CD4-positive, CD25-positive, alpha-beta regulatory T cell (primary cell): ENCODE measurements at regions not wholly inside any gene's neighbourhood (a gene's known extent, or its start where the extent isn't known, plus 50 kb on each side); places are given as distances from the start of the nearest gene placed in this dataset.

Source experiments
- ATAC-seq, 2 donors: fragments of 150-1000 bp; cut with Tn5 transposase; one replicate each; pipeline ENCODE4 v1.10.0; 2021; ENCODE audit warnings: low read depth in 2 of 2, moderate number of reproducible peaks in 2 of 2, moderate library complexity in 1 of 2
- DNase-seq, 3 donors: peaks; one replicate each; pipeline versions ENCODE4 v3.0.0 to v3.0.0-alpha.2; 2012 to 2022; ENCODE audit warnings: mixed read lengths in 1 of 3
- H3K27ac ChIP-seq: one replicate; pipeline ENCODE4 v1.7.0; 2013; ENCODE audit warnings: mild to moderate bottlenecking, low read length; ENCODE audit not compliant: insufficient read depth, poor library complexity, severe bottlenecking
- H3K27me3 ChIP-seq: one replicate; pipeline ENCODE4 v1.7.0; 2013; ENCODE audit warnings: low read length; ENCODE audit not compliant: control insufficient read depth, insufficient read depth
- H3K36me3 ChIP-seq: one replicate; pipeline ENCODE4 v1.7.0; 2013; ENCODE audit warnings: mild to moderate bottlenecking, low read length, moderate library complexity; ENCODE audit not compliant: control insufficient read depth, insufficient read depth
- H3K4me1 ChIP-seq: 2 replicates; pipeline ENCODE4 v1.7.0; 2013; ENCODE audit warnings: mild to moderate bottlenecking, low read length; ENCODE audit not compliant: insufficient read depth, control insufficient read depth, poor library complexity, severe bottlenecking
- H3K4me3 ChIP-seq: one replicate; pipeline ENCODE4 v1.7.0; 2013; ENCODE audit warnings: low read depth, mild to moderate bottlenecking, low read length, moderate library complexity
- H3K9me3 ChIP-seq, 2 experiments: 1 replicate in 1 of 2; 2 replicates in 1 of 2; pipeline ENCODE4 v1.7.0; 2013; ENCODE audit warnings: low read length in 2 of 2, mild to moderate bottlenecking in 1 of 2, moderate library complexity in 1 of 2; ENCODE audit not compliant: control insufficient read depth in 2 of 2
- H3K27ac Mint-ChIP-seq, 3 donors: one replicate each; pipeline ENCODE4 v1.8.0; 2020 to 2022; ENCODE audit warnings: mild to moderate bottlenecking in 3 of 3, mixed read lengths in 3 of 3, moderate library complexity in 2 of 3
- H3K27me3 Mint-ChIP-seq: one replicate; pipeline ENCODE4 v1.8.0; 2022; ENCODE audit warnings: mild to moderate bottlenecking, mixed read lengths
- H3K36me3 Mint-ChIP-seq: one replicate; pipeline ENCODE4 v1.8.0; 2020; ENCODE audit warnings: mixed read lengths
- H3K4me1 Mint-ChIP-seq, 4 donors: one replicate each; pipeline ENCODE4 v1.8.0; 2020 to 2022; ENCODE audit warnings: mixed read lengths in 4 of 4, mild to moderate bottlenecking in 1 of 4
- H3K4me3 Mint-ChIP-seq, 4 donors: one replicate each; pipeline ENCODE4 v1.8.0; 2020 to 2022; ENCODE audit warnings: mild to moderate bottlenecking in 4 of 4, mixed read lengths in 4 of 4, moderate library complexity in 3 of 4
- H3K9me3 Mint-ChIP-seq, 7 donors: one replicate each; pipeline ENCODE4 v1.8.0; 2020 to 2022; ENCODE audit warnings: mixed read lengths in 7 of 7, mild to moderate bottlenecking in 3 of 7, moderate library complexity in 2 of 7

- Histone ChIP-seq H3K9me3 (no peaks in the 10 kb centered on the region), H3K27ac (no peak overlapping the region), H3K27me3 (no peaks in the 10 kb centered on the region), H3K4me3 (no peak overlapping the region), H3K36me3 (no peaks in the 10 kb centered on the region), H3K4me1 (no peaks in the 10 kb centered on the region)
- ATAC-seq = no peak
- no peaks in the 10 kb centered on the region for H3K36me3 Mint-ChIP-seq
- no peak for DNase-seq
- no peak overlapping the region for H3K4me3 Mint-ChIP-seq
- H3K4me1 Mint-ChIP-seq = no peaks in the 10 kb centered on the region
- H3K27me3 Mint-ChIP-seq = no peaks in the 10 kb centered on the region
- H3K27ac Mint-ChIP-seq = no peak overlapping the region
- H3K9me3 Mint-ChIP-seq = peaks cover 0 to 8% (median 2%) of the 10 kb centered on the region in 7 donors
Measured at GRCh38 chr2:53174539-53174938, 593.1 kb upstream of the CHAC2 start.

GRCh38 chr2:53173698-53174455 lies 593.7 kb upstream of the CHAC2 start:
- no peak for ATAC-seq
- Mint-ChIP-seq H3K36me3 (no peaks in the 10 kb centered on the region), H3K27ac (no peak overlapping the region), H3K9me3 (peaks cover 0 to 10% (median 3%) of the 10 kb centered on the region in 7 donors), H3K4me1 (no peaks in the 10 kb centered on the region), H3K27me3 (no peaks in the 10 kb centered on the region), H3K4me3 (peak overlapping the region in 1 of 4 donors; percentile 48)
- Histone ChIP-seq H3K27ac (no peak overlapping the region), H3K9me3 (no peaks in the 10 kb centered on the region), H3K4me3 (no peak overlapping the region), H3K27me3 (no peaks in the 10 kb centered on the region), H3K4me1 (no peaks in the 10 kb centered on the region), H3K36me3 (no peaks in the 10 kb centered on the region)
- DNase-seq = no peak

GRCh38 chr2:53173091-53173490 lies 594.5 kb upstream of the CHAC2 start:
- no peaks in the 10 kb centered on the region for H3K36me3 ChIP-seq
- no peaks in the 10 kb centered on the region for H3K4me1 Mint-ChIP-seq
- H3K4me1 ChIP-seq = no peaks in the 10 kb centered on the region
- H3K9me3 ChIP-seq = no peaks in the 10 kb centered on the region
- H3K27ac Mint-ChIP-seq = no peak overlapping the region
- peaks cover 0 to 8% (median 3%) of the 10 kb centered on the region in 7 donors for H3K9me3 Mint-ChIP-seq
- H3K4me3 Mint-ChIP-seq = no peak overlapping the region
- H3K36me3 Mint-ChIP-seq = no peaks in the 10 kb centered on the region
- no peak overlapping the region for H3K4me3 ChIP-seq
- H3K27me3 ChIP-seq = no peaks in the 10 kb centered on the region
- no peak for DNase-seq
- no peaks in the 10 kb centered on the region for H3K27me3 Mint-ChIP-seq
- ATAC-seq = no peak
- no peak overlapping the region for H3K27ac ChIP-seq

DNA sequence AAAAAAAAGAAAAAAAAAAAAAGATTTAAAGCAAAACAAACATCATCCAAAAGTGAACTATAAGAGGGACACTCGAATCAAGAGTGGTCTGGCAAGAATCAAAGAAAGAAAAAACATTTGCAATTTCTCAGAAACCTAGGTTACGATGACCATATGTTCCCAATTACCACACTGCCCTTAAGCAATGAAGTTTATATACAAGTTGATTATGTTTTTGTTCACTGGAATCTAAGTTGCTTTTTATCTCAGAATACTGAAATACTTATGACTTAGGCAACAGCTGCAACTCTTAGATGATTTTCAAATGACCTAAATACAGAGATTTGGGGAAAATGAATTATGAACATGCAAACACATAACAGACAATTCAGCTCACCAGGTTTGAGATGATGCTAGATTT lies 597.1 kb upstream of the CHAC2 start:
- H3K36me3 ChIP-seq = no peaks in the 10 kb centered on the region
- no peak overlapping the region for H3K4me3 Mint-ChIP-seq
- H3K4me3 ChIP-seq = no peak overlapping the region
- no peak overlapping the region for H3K27ac Mint-ChIP-seq
- peaks cover 0 to 7% (median 3%) of the 10 kb centered on the region in 7 donors for H3K9me3 Mint-ChIP-seq
- H3K27me3 Mint-ChIP-seq = no peaks in the 10 kb centered on the region
- no peaks in the 10 kb centered on the region for H3K27me3 ChIP-seq
- H3K4me1 ChIP-seq = no peaks in the 10 kb centered on the region
- H3K4me1 Mint-ChIP-seq = no peaks in the 10 kb centered on the region
- no peak for DNase-seq
- no peak for ATAC-seq
- H3K9me3 ChIP-seq = no peaks in the 10 kb centered on the region
- no peaks in the 10 kb centered on the region for H3K36me3 Mint-ChIP-seq
- H3K27ac ChIP-seq = no peak overlapping the region

DNA sequence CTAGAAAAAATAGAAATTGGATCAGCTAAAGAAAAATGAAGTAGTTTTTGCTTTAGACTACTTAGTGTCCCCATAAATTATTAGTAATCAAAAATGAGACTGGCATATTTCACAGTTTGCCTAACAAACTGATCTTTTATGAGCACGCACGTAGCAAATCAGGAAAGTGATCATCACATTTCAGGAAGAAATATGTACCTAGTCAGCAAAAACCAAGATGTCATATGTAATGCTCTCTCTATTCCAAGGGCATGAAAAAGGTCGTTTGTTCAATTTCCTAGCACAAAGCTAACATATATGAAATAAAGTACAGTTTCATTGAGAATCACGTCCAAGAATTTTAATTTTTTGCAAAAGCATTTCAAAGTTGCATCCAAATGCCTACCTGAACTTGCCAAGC lies 600.4 kb upstream of the CHAC2 start:
- Mint-ChIP-seq H3K36me3 (no peaks in the 10 kb centered on the region), H3K4me1 (no peaks in the 10 kb centered on the region), H3K4me3 (no peak overlapping the region), H3K9me3 (peaks cover 0 to 16% (median 3%) of the 10 kb centered on the region in 7 donors), H3K27ac (no peak overlapping the region), H3K27me3 (no peaks in the 10 kb centered on the region)
- Histone ChIP-seq H3K9me3 (no peaks in the 10 kb centered on the region), H3K4me1 (no peaks in the 10 kb centered on the region), H3K27ac (no peak overlapping the region), H3K4me3 (no peak overlapping the region), H3K27me3 (no peaks in the 10 kb centered on the region), H3K36me3 (no peaks in the 10 kb centered on the region)
- DNase-seq (no peak), ATAC-seq (no peak)

DNA sequence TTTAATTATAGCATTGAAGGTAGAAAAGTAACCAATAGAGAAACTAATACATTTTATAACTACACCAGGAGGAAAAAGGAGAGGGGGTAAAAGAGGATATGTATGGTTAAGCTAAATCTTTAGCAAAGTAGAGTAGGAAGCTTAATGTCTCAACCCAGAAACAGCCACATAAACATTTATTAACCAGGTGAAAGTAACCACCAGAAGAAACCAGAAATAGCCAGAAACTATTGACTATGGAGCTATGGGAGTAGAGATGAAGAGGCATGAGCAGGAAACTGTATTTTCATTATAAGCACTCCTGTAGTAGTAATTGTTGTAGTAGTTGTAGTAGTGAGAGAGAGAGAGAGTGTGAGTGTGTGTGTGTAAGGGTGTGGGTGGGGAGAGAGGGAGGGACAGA lies 617.5 kb upstream of the CHAC2 start:
- Mint-ChIP-seq H3K27ac (no peak overlapping the region), H3K4me1 (no peaks in the 10 kb centered on the region), H3K27me3 (no peaks in the 10 kb centered on the region), H3K4me3 (no peak overlapping the region), H3K36me3 (no peaks in the 10 kb centered on the region), H3K9me3 (peaks cover 0 to 5% (median 4%) of the 10 kb centered on the region in 7 donors)
- no peaks in the 10 kb centered on the region for H3K4me1 ChIP-seq
- no peaks in the 10 kb centered on the region for H3K9me3 ChIP-seq
- H3K4me3 ChIP-seq = no peak overlapping the region
- no peaks in the 10 kb centered on the region for H3K27me3 ChIP-seq
- H3K27ac ChIP-seq = no peak overlapping the region
- ATAC-seq (no peak), DNase-seq (no peak)
- no peaks in the 10 kb centered on the region for H3K36me3 ChIP-seq

GRCh38 chr2:53148221-53148620 lies 619.4 kb upstream of the CHAC2 start:
- Histone ChIP-seq H3K27ac (no peak overlapping the region), H3K9me3 (no peaks in the 10 kb centered on the region), H3K4me3 (no peak overlapping the region), H3K4me1 (no peaks in the 10 kb centered on the region), H3K27me3 (no peaks in the 10 kb centered on the region), H3K36me3 (no peaks in the 10 kb centered on the region)
- H3K4me1 Mint-ChIP-seq = no peaks in the 10 kb centered on the region
- H3K4me3 Mint-ChIP-seq = no peak overlapping the region
- no peaks in the 10 kb centered on the region for H3K27me3 Mint-ChIP-seq
- H3K36me3 Mint-ChIP-seq = no peaks in the 10 kb centered on the region
- no peak overlapping the region for H3K27ac Mint-ChIP-seq
- peaks cover 2 to 9% (median 4%) of the 10 kb centered on the region in 7 donors for H3K9me3 Mint-ChIP-seq
- ATAC-seq = no peak
- no peak for DNase-seq

GRCh38 chr2:53131416-53131815 lies 636.2 kb upstream of the CHAC2 start:
- no peak overlapping the region for H3K4me3 Mint-ChIP-seq
- peaks cover 0 to 5% (median 0%) of the 10 kb centered on the region in 7 donors for H3K9me3 Mint-ChIP-seq
- DNase-seq = no peak
- no peaks in the 10 kb centered on the region for H3K4me1 Mint-ChIP-seq
- H3K27me3 Mint-ChIP-seq = no peaks in the 10 kb centered on the region
- Histone ChIP-seq H3K4me1 (no peaks in the 10 kb centered on the region), H3K36me3 (no peaks in the 10 kb centered on the region), H3K4me3 (no peak overlapping the region), H3K27ac (no peak overlapping the region), H3K9me3 (no peaks in the 10 kb centered on the region), H3K27me3 (no peaks in the 10 kb centered on the region)
- ATAC-seq = no peak
- H3K36me3 Mint-ChIP-seq = no peaks in the 10 kb centered on the region
- H3K27ac Mint-ChIP-seq = no peak overlapping the region
